ENCODE measurements at regions not wholly inside any gene's neighbourhood (a gene's known extent, or its start where the extent isn't known, plus 50 kb on each side); places are given as distances from the start of the nearest gene placed in this dataset.
A peak's percentile ranks its signal among the peaks of the same experiment; 100 is the strongest.
"Not testable (repeated sequence)": the region's sequence is repeated elsewhere in the genome, so short reads cannot be mapped to it uniquely, and the experiment has no call there.

DNA sequence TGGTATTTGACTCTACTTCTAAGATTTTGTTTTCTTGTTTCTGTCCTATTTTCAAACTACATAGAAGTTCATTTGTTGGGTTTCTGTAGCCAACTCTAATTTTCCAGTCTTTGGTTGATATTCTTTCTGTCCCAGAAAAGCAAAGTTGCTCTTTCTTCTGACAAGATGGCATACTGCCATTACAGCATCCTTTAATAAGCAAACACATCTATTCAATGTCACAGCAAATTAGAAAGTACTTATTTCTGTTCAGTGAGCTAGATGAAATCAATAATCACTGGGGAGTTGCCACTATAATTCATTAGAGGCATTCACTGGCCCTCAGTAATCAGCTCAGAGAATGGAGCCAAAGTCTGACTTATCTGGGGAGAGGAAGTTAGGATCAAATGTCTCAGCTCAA lies 1258.0 kb upstream of the IGFBP7 start:
- DNase-seq (ENCODE audit: low spot score), result no peak

DNA sequence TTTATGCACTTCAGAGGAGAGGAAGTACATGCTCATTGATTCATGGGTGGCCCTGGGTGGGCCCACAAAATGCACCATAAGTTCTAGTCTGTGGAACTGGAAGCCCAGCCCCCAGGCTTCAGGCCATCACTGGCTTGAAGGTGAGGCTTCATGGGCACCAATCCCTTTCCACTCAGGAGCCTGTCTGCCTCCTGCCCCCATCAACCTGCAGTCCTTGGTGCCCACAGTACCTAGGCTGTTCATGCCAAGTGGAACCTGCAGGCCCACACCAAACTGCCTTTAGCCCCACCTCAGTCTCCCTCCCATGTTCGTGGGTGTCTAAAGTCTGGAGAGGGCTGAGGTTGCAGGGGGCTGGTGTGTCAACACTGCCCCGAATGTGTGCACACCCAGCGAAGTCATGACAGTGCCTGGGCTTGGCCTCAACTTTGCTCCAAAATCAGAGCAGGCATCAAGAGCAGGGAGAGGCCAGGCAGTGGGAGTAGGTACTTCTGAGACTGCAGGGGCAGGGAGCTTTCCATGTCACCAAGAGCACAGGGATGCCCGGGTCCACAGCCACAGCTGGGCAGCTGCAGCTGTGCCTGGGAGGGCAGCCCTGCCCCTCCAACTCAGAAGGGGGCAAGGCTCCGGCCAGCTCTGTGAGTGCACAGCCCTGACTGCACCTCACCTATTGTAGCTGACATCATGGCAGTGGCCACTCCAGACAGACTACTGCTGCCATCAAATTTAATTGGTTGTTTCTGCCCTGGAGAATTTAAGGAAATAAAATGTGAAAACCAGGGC lies 1250.4 kb upstream of the IGFBP7 start:
- DNase-seq (ENCODE audit: low spot score), result no peak

- DNase-seq (ENCODE audit: low spot score), result no peak
Observed at GRCh38 chr4:58359590-58359989, 1249.4 kb upstream of the IGFBP7 start.

- DNase-seq (ENCODE audit: low spot score), result no peak
Observed at GRCh38 chr4:58357947-58358346, 1247.8 kb upstream of the IGFBP7 start.

DNA sequence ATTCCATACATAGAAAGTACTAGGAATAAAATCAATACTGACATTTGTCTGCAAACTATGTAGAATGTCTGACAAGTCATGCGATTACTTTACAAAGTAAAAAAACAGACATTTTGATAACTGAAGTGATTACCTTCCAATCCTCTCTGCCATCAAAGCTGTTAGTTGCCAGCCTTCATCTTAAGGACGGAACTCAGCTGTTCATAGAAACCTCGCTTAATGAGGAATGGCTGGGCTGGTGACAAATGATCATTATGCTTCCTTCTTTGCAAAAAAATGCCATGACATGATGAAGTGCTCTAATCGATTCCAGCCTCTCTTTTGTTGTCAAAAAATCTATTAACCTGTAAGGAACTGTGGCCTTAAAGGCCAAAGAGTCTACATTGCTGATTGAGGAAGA lies 1214.9 kb upstream of the IGFBP7 start:
- no peak for DNase-seq (ENCODE audit: low spot score)

DNA sequence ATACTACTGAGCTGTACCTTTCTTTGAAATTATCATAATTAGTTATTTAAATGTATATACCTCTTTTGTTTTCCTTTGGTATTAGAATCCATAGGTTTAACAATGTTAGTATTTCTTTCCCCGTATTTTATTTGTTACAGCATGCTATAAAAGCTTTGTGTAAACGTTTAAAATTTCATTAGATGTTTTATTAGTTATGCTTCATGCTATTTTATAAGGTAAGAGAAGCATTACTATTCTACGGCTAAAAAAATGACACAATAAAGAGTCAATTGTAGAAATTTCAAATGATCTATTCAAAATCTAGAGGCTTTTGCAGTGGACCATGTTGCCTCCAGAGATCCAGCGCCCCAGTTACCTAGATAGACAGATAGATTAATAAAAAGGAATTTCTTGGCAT lies 1203.3 kb upstream of the IGFBP7 start:
- no peak for DNase-seq (ENCODE audit: low spot score)

DNA sequence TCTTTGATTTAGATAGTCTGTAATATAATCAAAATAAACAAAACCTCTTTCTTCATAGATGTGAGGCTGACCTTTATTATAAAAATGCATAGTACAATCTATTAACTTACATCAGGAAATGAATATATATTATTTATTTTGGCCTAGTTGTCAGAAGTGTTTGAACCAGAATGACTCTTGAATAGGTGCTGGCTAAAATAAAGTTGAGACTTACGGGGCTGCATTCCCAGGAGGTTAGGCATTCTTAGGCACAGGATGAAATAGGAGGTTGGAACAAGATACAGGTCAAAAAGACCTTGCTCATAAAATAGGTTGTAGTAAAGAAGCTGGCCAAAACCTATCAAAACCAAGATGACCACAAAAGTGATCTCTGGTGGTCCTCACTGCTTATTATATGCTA lies 1193.3 kb upstream of the IGFBP7 start:
- no peak for DNase-seq (ENCODE audit: low spot score)

DNA sequence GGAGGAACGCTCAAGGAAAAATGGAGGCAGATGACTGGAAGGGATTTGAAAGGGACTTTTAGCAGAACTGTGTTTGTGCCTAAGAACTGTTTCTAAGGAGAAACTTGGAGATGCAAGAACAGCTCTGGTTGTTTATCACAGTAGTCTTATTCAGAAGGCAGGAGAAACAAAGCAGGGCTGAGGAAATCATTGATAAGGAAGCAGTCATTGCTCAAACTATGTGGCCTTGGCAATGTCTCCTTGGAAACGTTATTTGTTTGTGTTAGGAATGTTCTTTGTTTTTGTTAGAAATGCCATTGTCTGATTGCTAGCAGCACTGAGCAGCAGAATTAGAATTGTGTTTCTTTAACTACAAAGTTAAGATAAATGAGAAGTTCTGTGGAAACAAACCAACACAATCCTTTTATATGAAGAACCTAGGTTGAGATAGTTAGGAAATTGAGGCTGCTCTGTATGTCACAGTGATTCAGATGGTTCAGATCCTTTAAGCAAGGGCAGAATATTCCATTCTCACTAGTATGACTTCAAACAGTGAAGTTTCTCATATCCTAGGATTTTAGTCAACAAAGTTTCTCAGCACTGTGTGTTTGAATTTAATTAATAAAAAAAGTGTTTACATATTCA lies 1191.3 kb upstream of the IGFBP7 start:
- no peak for DNase-seq (ENCODE audit: low spot score)

DNA sequence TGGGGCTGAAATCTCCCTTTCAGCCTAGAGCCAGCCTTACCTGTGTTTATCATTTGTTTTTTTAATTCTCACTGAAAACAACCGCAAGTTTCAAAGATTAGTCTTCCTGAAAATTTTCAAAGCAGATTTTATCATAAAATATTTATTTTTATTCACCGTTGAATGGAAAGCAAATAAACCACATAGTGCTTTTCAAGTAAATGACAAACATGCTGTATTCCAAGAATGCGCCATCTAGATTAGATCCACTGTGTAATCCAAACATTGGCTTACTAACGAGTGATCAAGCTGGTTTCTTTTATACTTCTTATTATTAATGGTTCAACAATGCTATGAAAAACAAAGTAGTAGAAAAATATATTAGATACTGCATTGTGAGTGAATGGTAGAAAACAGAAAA lies 1176.2 kb upstream of the IGFBP7 start:
- no peak for DNase-seq (ENCODE audit: low spot score)

- DNase-seq (ENCODE audit: low spot score), result not testable (repeated sequence)
Observed at GRCh38 chr4:58280928-58281327, 1170.7 kb upstream of the IGFBP7 start.

DNA sequence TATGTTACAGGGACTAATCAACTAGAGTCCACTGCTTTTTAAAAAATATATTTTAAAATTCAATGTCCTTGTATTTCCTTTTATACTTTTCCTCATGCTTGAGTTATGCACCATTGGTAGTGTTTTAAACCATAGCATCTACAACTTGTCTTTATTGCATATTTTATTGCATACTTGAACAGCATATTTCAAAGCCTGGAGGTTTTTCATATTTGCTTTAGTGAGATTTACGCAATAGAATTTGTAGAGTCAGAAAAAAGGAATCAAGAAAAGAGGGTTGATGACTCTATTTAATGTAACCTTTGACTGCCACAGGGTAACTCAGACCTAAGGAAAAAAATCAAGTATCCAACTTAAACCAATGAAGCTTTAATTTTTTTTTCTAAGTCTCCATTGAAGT lies 1165.7 kb upstream of the IGFBP7 start:
- no peak for DNase-seq (ENCODE audit: low spot score)

DNA sequence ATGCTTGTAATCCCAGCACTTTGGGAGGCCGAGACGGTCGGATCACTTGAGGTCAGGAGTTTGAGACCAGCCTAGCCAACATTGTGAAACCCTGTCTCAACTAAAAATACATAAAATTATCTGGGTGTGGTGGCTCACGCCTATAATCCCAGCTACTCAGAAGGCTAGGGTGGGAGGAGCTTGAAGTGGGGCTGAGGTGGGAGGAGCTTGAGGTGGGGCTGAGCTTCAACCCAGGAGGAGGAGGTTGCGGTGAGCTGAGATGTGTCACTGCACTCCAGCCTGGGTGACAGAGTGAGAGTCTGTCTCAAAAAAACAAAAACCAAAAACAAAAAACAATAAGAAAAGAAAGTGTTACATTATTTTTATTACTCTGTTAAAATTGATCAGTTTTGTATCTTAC lies 1164.4 kb upstream of the IGFBP7 start:
- no peak for DNase-seq (ENCODE audit: low spot score)

DNA sequence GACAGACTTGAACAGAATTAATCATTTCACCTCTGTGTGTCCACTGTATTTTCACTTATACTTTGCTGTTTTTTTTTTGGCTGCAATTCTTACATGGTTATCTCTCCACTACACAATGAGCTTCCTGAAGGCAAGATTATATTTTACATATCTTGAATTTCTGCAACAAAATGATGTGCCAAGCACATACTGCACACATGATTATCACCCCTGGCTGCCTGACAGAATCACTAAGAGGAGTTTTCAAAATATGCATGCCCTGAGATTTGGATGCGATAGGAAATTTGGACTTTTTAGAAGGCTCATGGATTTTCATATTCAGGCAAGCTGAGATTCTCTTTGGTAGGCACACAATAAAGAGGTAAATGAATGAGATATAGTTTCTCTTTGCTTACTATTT lies 1162.1 kb upstream of the IGFBP7 start:
- DNase-seq (ENCODE audit: low spot score), result no peak

- no peak for DNase-seq (ENCODE audit: low spot score)
Observed at GRCh38 chr4:58265734-58266133, 1155.5 kb upstream of the IGFBP7 start.

DNA sequence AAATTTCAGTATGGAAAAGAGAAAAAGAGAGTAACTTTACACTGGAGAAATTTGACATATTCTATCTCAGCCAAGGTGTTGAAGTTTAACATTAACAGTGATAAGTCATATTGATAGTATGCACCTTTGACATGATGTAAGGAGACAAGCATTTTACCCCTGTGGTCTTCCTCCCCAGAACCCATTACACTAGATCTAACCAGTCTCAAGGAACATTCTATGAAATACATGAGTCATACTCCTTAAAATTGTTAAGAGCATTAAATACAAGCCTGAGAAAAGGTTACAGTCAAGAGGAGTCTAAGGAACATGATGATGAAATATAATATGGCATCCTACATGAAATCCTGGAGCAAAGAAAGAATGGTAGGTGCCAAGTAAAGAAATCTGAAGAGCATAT lies 1151.3 kb upstream of the IGFBP7 start:
- no peak for DNase-seq (ENCODE audit: low spot score)

GRCh38 chr4:58254291-58254690 lies 1144.1 kb upstream of the IGFBP7 start:
- no peak for DNase-seq (ENCODE audit: low spot score)

- no peak for DNase-seq (ENCODE audit: low spot score)
Observed at GRCh38 chr4:58252656-58253055, 1142.5 kb upstream of the IGFBP7 start.

DNA sequence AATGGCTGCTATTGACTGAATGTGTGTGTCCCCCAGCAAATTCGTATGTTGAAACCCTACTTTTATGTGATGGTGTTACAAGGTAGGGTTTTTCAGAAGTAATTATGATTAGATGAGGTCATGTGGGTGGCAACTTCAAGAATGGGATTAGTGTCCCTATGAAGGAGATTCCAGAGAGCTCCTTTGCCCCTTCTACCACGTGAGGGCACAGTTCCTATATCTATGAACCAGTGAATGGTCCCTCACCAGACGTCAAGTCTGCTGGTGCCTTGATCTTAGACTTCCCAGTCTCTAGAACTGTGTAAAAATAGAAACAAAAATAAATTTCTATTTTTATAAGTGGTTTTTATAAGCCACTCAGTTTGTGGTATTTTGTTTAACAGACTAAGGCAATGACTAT lies 1137.6 kb upstream of the IGFBP7 start:
- DNase-seq (ENCODE audit: low spot score), result peak; percentile 63

GRCh38 chr4:58225460-58225859 lies 1115.3 kb upstream of the IGFBP7 start:
- no peak for DNase-seq (ENCODE audit: low spot score)

- no peak for DNase-seq (ENCODE audit: low spot score)
Observed at GRCh38 chr4:58219179-58219578, 1109.0 kb upstream of the IGFBP7 start.

- DNase-seq (ENCODE audit: low spot score), result no peak
Observed at GRCh38 chr4:58216461-58216860, 1106.3 kb upstream of the IGFBP7 start.

DNA sequence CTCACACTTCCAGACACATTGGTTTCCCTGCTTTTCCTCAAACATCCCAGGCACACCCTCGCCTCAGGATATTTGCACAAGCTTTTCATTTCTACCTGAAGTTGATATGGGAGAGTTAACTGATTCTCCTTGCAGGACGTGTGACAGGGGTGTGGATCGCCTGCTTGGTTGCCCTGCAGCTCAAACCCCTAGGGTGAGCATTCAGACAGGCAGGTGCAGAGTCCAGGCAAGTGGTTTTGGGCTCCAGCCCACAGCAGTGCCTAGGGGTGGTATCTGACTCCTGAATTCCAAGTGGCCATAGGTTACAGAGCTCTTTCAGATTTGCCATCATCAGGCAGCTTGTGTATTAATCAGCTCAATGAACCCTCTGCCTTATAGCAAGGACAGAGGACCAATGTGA lies 1104.2 kb upstream of the IGFBP7 start:
- DNase-seq (ENCODE audit: low spot score), result no peak

- DNase-seq (ENCODE audit: low spot score), result no peak
Observed at GRCh38 chr4:58209551-58209950, 1099.4 kb upstream of the IGFBP7 start.

DNA sequence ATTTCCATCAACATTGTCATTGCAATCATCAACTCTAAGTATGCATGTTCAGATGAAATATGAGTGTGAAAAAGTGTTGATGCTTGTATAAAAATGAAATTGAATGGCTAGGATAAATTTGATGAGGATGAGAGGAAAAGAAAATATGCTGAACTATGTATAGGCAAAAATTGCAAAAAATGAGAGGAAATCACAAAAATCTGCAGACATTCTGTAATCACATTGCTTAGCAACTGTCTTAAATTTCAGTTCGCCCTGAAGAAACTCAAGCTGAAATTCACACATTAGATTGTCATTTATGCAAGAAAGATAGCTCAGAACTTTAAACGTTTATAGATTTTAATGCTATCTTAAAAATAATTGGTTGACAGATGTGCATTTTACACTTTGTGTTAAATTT lies 1098.8 kb upstream of the IGFBP7 start:
- no peak for DNase-seq (ENCODE audit: low spot score)

All from RKO (cell line).